ENCODE measurements at regions not wholly inside any gene's neighbourhood (a gene's known extent, or its start where the extent isn't known, plus 50 kb on each side); places are given as distances from the start of the nearest gene placed in this dataset.

- TF ChIP-seq EZH2 (IDR thresholded peaks at IDR 0.05; ENCODE audit: borderline replicate concordance, low read depth, low read length, severe bottlenecking) (no peak), CTCF (IDR thresholded peaks at IDR 0.05; ENCODE audit: borderline replicate concordance, extremely low read depth, low read length, poor library complexity, severe bottlenecking) (no peak)
- H3K36me3 ChIP-seq (ENCODE audit: insufficient read depth, low read length), result no peaks in the 10 kb centered on the region
- H2AFZ ChIP-seq (ENCODE audit: low read depth, low read length), result no peak overlapping the region
- H3K4me3 ChIP-seq (ENCODE audit: low read depth in 1 of 2, low read length in 2 of 2), result no peak overlapping the region
- H3K9me3 ChIP-seq (ENCODE audit: insufficient read depth, low read length, severe bottlenecking), result no peaks in the 10 kb centered on the region
- no peak overlapping the region for H3K4me2 ChIP-seq (ENCODE audit: insufficient read depth, low read length)
- H3K9ac ChIP-seq (ENCODE audit: low read depth, low read length), result no peak overlapping the region
- DNase-seq, result no peak
- H3K27me3 ChIP-seq (ENCODE audit: insufficient read depth, low read length, poor library complexity), result no peaks in the 10 kb centered on the region
- no peaks in the 10 kb centered on the region for H4K20me1 ChIP-seq (ENCODE audit: insufficient read depth, low read length)
- H3K79me2 ChIP-seq (ENCODE audit: insufficient read depth, low read length), result no peaks in the 10 kb centered on the region
- no peaks in the 10 kb centered on the region for H3K4me1 ChIP-seq (ENCODE audit: insufficient read depth, low read length)
- ATAC-seq (ENCODE audit: insufficient read depth, low read depth), result no peak
- no peak overlapping the region for H3K27ac ChIP-seq (ENCODE audit: low read length)
These were observed 545.8 kb upstream of the AUTS2 start for GRCh38 chr7:69052447-69052846.

GRCh38 chr7:69060516-69060915 is 537.8 kb upstream of the AUTS2 start:
- Histone ChIP-seq H3K9me3 (ENCODE audit: insufficient read depth, low read length, severe bottlenecking) (peaks cover 4% of the 10 kb centered on the region), H3K4me2 (ENCODE audit: insufficient read depth, low read length) (no peak overlapping the region), H3K4me3 (ENCODE audit: low read depth in 1 of 2, low read length in 2 of 2) (no peak overlapping the region), H3K9ac (ENCODE audit: low read depth, low read length) (no peak overlapping the region), H3K27ac (ENCODE audit: low read length) (no peak overlapping the region), H3K36me3 (ENCODE audit: insufficient read depth, low read length) (no peaks in the 10 kb centered on the region), H4K20me1 (ENCODE audit: insufficient read depth, low read length) (no peaks in the 10 kb centered on the region), H3K27me3 (ENCODE audit: insufficient read depth, low read length, poor library complexity) (no peaks in the 10 kb centered on the region), H3K4me1 (ENCODE audit: insufficient read depth, low read length) (no peaks in the 10 kb centered on the region), H3K79me2 (ENCODE audit: insufficient read depth, low read length) (no peaks in the 10 kb centered on the region), H2AFZ (ENCODE audit: low read depth, low read length) (no peak overlapping the region)
- no peak for ATAC-seq (ENCODE audit: insufficient read depth, low read depth)
- DNase-seq, result no peak
- TF ChIP-seq CTCF (IDR thresholded peaks at IDR 0.05; ENCODE audit: borderline replicate concordance, extremely low read depth, low read length, poor library complexity, severe bottlenecking), result no peak
- TF ChIP-seq EZH2 (IDR thresholded peaks at IDR 0.05; ENCODE audit: borderline replicate concordance, low read depth, low read length, severe bottlenecking), result no peak

- Histone ChIP-seq H3K9me3 (ENCODE audit: insufficient read depth, low read length, severe bottlenecking) (peaks cover 4% of the 10 kb centered on the region), H3K4me3 (ENCODE audit: low read depth in 1 of 2, low read length in 2 of 2) (no peak overlapping the region), H3K4me1 (ENCODE audit: insufficient read depth, low read length) (no peaks in the 10 kb centered on the region), H3K36me3 (ENCODE audit: insufficient read depth, low read length) (no peaks in the 10 kb centered on the region), H3K4me2 (ENCODE audit: insufficient read depth, low read length) (no peak overlapping the region), H3K27ac (ENCODE audit: low read length) (no peak overlapping the region), H2AFZ (ENCODE audit: low read depth, low read length) (no peak overlapping the region), H3K9ac (ENCODE audit: low read depth, low read length) (no peak overlapping the region), H3K79me2 (ENCODE audit: insufficient read depth, low read length) (no peaks in the 10 kb centered on the region), H4K20me1 (ENCODE audit: insufficient read depth, low read length) (no peaks in the 10 kb centered on the region), H3K27me3 (ENCODE audit: insufficient read depth, low read length, poor library complexity) (no peaks in the 10 kb centered on the region)
- TF ChIP-seq CTCF (IDR thresholded peaks at IDR 0.05; ENCODE audit: borderline replicate concordance, extremely low read depth, low read length, poor library complexity, severe bottlenecking) (no peak), EZH2 (IDR thresholded peaks at IDR 0.05; ENCODE audit: borderline replicate concordance, low read depth, low read length, severe bottlenecking) (no peak)
- ATAC-seq (ENCODE audit: insufficient read depth, low read depth) (no peak), DNase-seq (no peak)
These were observed 536.1 kb upstream of the AUTS2 start for GRCh38 chr7:69062020-69062765.

All from DND-41 (cell line).